WTC11 (cell line): ENCODE measurements at regions not wholly inside any gene's neighbourhood (a gene's known extent, or its start where the extent isn't known, plus 50 kb on each side); places are given as distances from the start of the nearest gene placed in this dataset.

Experiments
- ATAC-seq: fragments of 200-7000 bp; cut with Tn5 transposase; 2 replicates; pipeline ENCODE4 v1.10.0; 2021; ENCODE audit warnings: mild to moderate bottlenecking, moderate library complexity
- CTCF ChIA-PET: fragments of 300-600 bp; sonication (Branson Sonifier 250); formaldehyde crosslinking; loops from one replicate; lab custom pipeline; 2021; ENCODE audit warnings: antibody characterized with exemption; lab: Charles Lee
- POLR2A ChIA-PET: fragments of 350-600 bp; sonication (Branson Sonifier 250); formaldehyde crosslinking; loops from one replicate; lab custom pipeline; 2021; ENCODE audit warnings: antibody characterized with exemption; lab: Charles Lee
- DNase-seq: peaks from one replicate; pipeline ENCODE4 v3.0.0; 2021; ENCODE audit warnings: low spot score
- H3K27ac Mint-ChIP-seq: 2 replicates; pipeline ENCODE4 v1.8.0; 2021; ENCODE audit warnings: mixed read lengths
- H3K27me3 Mint-ChIP-seq: 2 replicates; pipeline ENCODE4 v1.8.0; 2021; ENCODE audit warnings: low read depth, mild to moderate bottlenecking, moderate library complexity, mixed read lengths
- H3K36me3 Mint-ChIP-seq: 2 replicates; pipeline ENCODE4 v1.8.0; 2021; ENCODE audit warnings: mixed read lengths
- H3K4me1 Mint-ChIP-seq: 2 replicates; pipeline ENCODE4 v1.8.0; 2022; ENCODE audit warnings: mixed read lengths
- H3K4me3 Mint-ChIP-seq: 2 replicates; pipeline ENCODE4 v1.8.0; 2021; ENCODE audit warnings: mild to moderate bottlenecking, moderate library complexity, mixed read lengths
- H3K9me3 Mint-ChIP-seq: 2 replicates; pipeline ENCODE4 v1.8.0; 2021; ENCODE audit warnings: mixed read lengths
- CBFB ChIP-seq: sonication (generic); formaldehyde crosslinking; IDR thresholded peaks from 2 replicates; pipeline ENCODE4 v1.8.1; 2022; ENCODE audit warnings: mild to moderate bottlenecking, low read depth, missing genetic modification reagents
- CDX4 ChIP-seq: fragments of 250-450 bp; sonication (Bioruptor Pico); IDR thresholded peaks from 2 replicates; pipeline ENCODE4 v1.9.0; 2021; ENCODE audit warnings: moderate library complexity, mild to moderate bottlenecking, inconsistent platforms, borderline replicate concordance
- CREB1 ChIP-seq: sonication (generic); formaldehyde crosslinking; IDR thresholded peaks from 2 replicates; pipeline ENCODE4 v1.8.0; 2023; ENCODE audit warnings: mild to moderate bottlenecking, missing genetic modification reagents
- E2F4 ChIP-seq: sonication (generic); formaldehyde crosslinking; IDR thresholded peaks from 2 replicates; pipeline ENCODE4 v1.8.1; 2022; ENCODE audit warnings: low read depth, mild to moderate bottlenecking, moderate library complexity, missing genetic modification reagents, borderline replicate concordance
- ELF4 ChIP-seq: sonication (generic); formaldehyde crosslinking; IDR thresholded peaks from 2 replicates; pipeline ENCODE4 v1.8.1; 2022; ENCODE audit warnings: low read depth, mild to moderate bottlenecking, moderate library complexity, missing genetic modification reagents
- HMGXB4 ChIP-seq: sonication (generic); formaldehyde crosslinking; IDR thresholded peaks from 2 replicates; pipeline ENCODE4 v1.8.1; 2023; ENCODE audit warnings: mild to moderate bottlenecking, moderate library complexity, missing genetic modification reagents
- JAZF1 ChIP-seq: fragments of 250-450 bp; sonication (Bioruptor Pico); IDR thresholded peaks from 2 replicates; pipeline ENCODE4 v1.9.0; 2021; ENCODE audit warnings: moderate library complexity, mild to moderate bottlenecking, inconsistent platforms
- MAX ChIP-seq: sonication (generic); formaldehyde crosslinking; IDR thresholded peaks from 2 replicates; pipeline ENCODE4 v1.8.0; 2022; ENCODE audit warnings: mild to moderate bottlenecking, missing genetic modification reagents
- MXD4 ChIP-seq: fragments of 250-450 bp; sonication (Bioruptor Pico); IDR thresholded peaks from 2 replicates; pipeline ENCODE4 v1.8.0; 2021; ENCODE audit warnings: mild to moderate bottlenecking, moderate library complexity, borderline replicate concordance
- NFYB ChIP-seq: sonication (generic); formaldehyde crosslinking; conservative IDR thresholded peaks from 2 replicates; pipeline ENCODE4 v1.8.0; 2022; ENCODE audit warnings: low read depth, missing genetic modification reagents
- SMAD3 ChIP-seq: sonication (generic); formaldehyde crosslinking; IDR thresholded peaks from 2 replicates; pipeline ENCODE4 v1.8.0; 2022; ENCODE audit warnings: missing genetic modification reagents, mild to moderate bottlenecking, borderline replicate concordance
- TCF7 ChIP-seq: sonication (generic); formaldehyde crosslinking; IDR thresholded peaks from 2 replicates; pipeline ENCODE4 v1.8.0; 2022; ENCODE audit warnings: mild to moderate bottlenecking, low read depth, missing genetic modification reagents, moderate library complexity
- ZBTB21 ChIP-seq: sonication (generic); formaldehyde crosslinking; IDR thresholded peaks from 2 replicates; pipeline ENCODE4 v1.8.1; 2023; ENCODE audit warnings: mild to moderate bottlenecking, missing genetic modification reagents, borderline replicate concordance
- ZNF121 ChIP-seq: sonication (generic); formaldehyde crosslinking; IDR thresholded peaks from 2 replicates; pipeline ENCODE4 v1.8.0; 2023; ENCODE audit warnings: missing genetic modification reagents
- ZNF317 ChIP-seq: sonication (generic); formaldehyde crosslinking; IDR thresholded peaks from 2 replicates; pipeline ENCODE4 v1.8.1; 2023; ENCODE audit warnings: low read depth, mild to moderate bottlenecking, moderate library complexity, missing genetic modification reagents, borderline replicate concordance
- ZNF396 ChIP-seq: fragments of 250-450 bp; sonication (Bioruptor Pico); IDR thresholded peaks from 2 replicates; pipeline ENCODE4 v1.8.0; 2021; ENCODE audit warnings: mild to moderate bottlenecking, moderate library complexity, borderline replicate concordance
- ZNF416 ChIP-seq: fragments of 250-450 bp; sonication (Bioruptor Pico); IDR thresholded peaks from 2 replicates; pipeline ENCODE4 v1.9.0; 2021; ENCODE audit warnings: mild to moderate bottlenecking, inconsistent platforms
- ZNF671 ChIP-seq: fragments of 250-450 bp; sonication (Bioruptor Pico); IDR thresholded peaks from 2 replicates; pipeline ENCODE4 v1.8.0; 2021; ENCODE audit warnings: mild to moderate bottlenecking
- TF ChIP-seq, protein P1 (sequence below): sonication (generic); formaldehyde crosslinking; conservative IDR thresholded peaks from 2 replicates; pipeline ENCODE4 v1.8.1; 2023; ENCODE audit warnings: mild to moderate bottlenecking, low read depth, missing genetic modification reagents, moderate library complexity

- no peak for TF ChIP-seq NFYB (CRISPR knock-in tag)
Measured at GRCh38 chr5:135718651-135719050, 115.8 kb upstream of the SLC25A48 start (continued).

- ATAC-seq (no peak), DNase-seq (no peak)
- TF ChIP-seq ZNF317 (CRISPR knock-in tag) (no peak), E2F4 (no peak), CBFB (no peak), MXD4 (CRISPR knock-in tag) (no peak), ZNF416 (CRISPR knock-in tag) (no peak), ZNF671 (CRISPR knock-in tag) (no peak), ZNF121 (CRISPR knock-in tag) (no peak), ELF4 (CRISPR knock-in tag) (no peak), ZNF396 (CRISPR knock-in tag) (no peak), CDX4 (CRISPR knock-in tag) (no peak), TCF7 (CRISPR knock-in tag) (no peak), JAZF1 (CRISPR knock-in tag) (no peak), MAX (CRISPR knock-in tag) (no peak), CREB1 (CRISPR knock-in tag) (no peak), ZBTB21 (no peak), SMAD3 (CRISPR knock-in tag) (no peak), HMGXB4 (CRISPR knock-in tag) (no peak)
- TF ChIP-seq, protein P1, sequence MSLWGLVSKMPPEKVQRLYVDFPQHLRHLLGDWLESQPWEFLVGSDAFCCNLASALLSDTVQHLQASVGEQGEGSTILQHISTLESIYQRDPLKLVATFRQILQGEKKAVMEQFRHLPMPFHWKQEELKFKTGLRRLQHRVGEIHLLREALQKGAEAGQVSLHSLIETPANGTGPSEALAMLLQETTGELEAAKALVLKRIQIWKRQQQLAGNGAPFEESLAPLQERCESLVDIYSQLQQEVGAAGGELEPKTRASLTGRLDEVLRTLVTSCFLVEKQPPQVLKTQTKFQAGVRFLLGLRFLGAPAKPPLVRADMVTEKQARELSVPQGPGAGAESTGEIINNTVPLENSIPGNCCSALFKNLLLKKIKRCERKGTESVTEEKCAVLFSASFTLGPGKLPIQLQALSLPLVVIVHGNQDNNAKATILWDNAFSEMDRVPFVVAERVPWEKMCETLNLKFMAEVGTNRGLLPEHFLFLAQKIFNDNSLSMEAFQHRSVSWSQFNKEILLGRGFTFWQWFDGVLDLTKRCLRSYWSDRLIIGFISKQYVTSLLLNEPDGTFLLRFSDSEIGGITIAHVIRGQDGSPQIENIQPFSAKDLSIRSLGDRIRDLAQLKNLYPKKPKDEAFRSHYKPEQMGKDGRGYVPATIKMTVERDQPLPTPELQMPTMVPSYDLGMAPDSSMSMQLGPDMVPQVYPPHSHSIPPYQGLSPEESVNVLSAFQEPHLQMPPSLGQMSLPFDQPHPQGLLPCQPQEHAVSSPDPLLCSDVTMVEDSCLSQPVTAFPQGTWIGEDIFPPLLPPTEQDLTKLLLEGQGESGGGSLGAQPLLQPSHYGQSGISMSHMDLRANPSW (CRISPR knock-in tag), result no peak
- Mint-ChIP-seq H3K4me3 (no peak overlapping the region), H3K4me1 (peaks cover 17% of the 10 kb centered on the region), H3K9me3 (no peaks in the 10 kb centered on the region), H3K27ac (no peak overlapping the region), H3K36me3 (no peaks in the 10 kb centered on the region), H3K27me3 (no peaks in the 10 kb centered on the region; the same call in 1 of the 2 replicates)
- ChIA-PET POLR2A (no interaction called here), CTCF (interaction anchor here (1.2 kb wide), 1 partner anchor 11 kb away, joined by 4 read pairs; no protein-coding TSS in a partner anchor)
Measured at GRCh38 chr5:135718151-135718550, 116.3 kb upstream of the SLC25A48 start.
